C4-2B (cell line): ENCODE measurements at regions not wholly inside any gene's neighbourhood (a gene's known extent, or its start where the extent isn't known, plus 50 kb on each side); places are given as distances from the start of the nearest gene placed in this dataset.

Source experiments
- CTCF ChIP-seq: fragments of 450-650 bp; conservative IDR thresholded peaks from 2 replicates; pipeline ENCODE4 v1.5.1; 2017; ENCODE audit warnings: mild to moderate bottlenecking
- ZFX ChIP-seq: fragments of 450-650 bp; IDR thresholded peaks from 2 replicates; pipeline ENCODE4 v1.6.1; 2017

GRCh38 chr2:67048314-67048713 is 348.8 kb upstream of the ETAA1 start:
- TF ChIP-seq CTCF: peak; percentile 13
- TF ChIP-seq ZFX: no peak
